ENCODE measurements at regions not wholly inside any gene's neighbourhood (a gene's known extent, or its start where the extent isn't known, plus 50 kb on each side); places are given as distances from the start of the nearest gene placed in this dataset.

DNA sequence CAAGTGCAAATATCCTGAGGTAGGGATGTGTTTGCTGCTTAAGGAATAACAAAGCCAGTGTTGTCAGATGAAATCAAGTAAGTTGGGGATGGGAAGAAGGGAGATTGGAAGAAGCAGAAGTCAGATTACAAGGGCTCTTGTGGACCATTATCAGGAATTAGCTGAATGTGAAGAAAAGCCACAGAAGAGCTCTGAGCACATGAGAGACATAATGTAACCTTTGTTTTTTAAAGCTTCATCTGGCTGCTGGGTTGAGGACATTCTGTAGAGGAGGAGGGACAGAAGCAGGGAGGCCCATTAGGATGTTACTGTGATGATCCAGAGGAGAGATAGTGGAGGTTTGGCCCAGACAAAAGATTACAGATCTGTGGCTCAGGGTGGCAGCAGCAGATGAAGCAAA lies 111.7 kb downstream of the DUSP10 start:
- DNase-seq (ENCODE audit: low read depth, low spot score) = no peak

DNA sequence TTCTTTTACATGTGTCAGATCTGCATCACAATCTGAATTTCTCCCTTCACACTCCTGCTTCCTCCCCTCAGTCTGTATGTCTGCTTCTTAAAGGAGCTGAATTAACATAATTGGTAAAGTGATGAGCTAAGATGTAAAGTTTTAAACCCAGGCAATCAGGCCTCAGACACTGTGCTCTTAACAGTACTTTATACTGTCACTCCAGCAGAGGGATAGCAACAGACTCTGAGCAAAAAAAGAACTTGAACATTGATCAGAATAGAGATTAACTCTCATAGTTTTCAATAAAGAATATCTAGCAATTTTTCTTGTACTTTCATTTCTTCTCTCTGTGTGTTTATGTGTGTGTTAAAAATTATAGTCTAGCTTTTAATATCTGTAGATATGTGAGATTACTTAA lies 110.3 kb downstream of the DUSP10 start:
- DNase-seq (ENCODE audit: low read depth, low spot score) = no peak

DNA sequence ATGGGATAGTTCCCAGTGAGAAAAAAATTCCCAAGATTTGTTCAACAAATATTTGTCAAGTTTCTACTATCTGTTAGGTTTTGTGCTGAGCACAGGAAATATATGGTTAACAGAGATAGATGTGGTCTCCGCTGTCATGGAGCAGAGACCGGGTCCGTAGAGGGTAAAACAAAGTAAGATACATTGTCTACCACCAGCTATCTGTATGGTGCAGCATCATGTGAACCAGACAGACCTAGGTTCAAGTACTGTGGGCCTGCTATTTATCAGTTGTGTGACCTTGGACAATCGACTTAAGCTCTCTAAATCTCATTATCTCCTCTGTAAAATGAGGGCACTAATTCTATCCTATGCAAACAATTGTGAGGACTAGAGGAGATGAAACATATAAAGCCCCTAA lies 109.8 kb downstream of the DUSP10 start:
- no peak for DNase-seq (ENCODE audit: low read depth, low spot score)

DNA sequence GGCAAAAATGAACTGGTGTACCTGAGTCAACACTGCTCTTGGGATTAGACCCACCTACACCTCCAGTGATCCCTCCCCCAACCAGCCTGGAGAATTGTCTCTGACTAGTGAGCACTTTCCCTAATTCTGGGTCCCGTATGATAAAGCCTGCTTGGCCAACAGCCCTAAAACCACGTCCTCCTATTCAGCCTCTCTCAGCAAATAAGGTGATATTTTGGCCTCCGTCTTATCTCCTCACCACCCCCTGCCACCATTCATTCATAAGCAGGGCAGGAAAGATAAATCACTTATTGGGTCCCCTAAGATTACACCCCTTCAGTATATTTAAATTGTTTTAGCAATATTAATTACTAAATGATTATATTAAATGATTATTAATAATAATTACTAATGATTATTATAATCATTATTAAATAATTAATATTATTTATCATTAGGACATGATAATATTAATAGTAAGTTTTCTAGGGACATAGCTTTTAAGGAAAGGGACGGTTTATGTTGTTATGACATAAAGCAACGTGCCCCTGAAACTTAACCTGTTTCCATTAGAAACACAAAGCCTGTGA lies 108.0 kb downstream of the DUSP10 start:
- DNase-seq (ENCODE audit: low read depth, low spot score) = no peak

DNA sequence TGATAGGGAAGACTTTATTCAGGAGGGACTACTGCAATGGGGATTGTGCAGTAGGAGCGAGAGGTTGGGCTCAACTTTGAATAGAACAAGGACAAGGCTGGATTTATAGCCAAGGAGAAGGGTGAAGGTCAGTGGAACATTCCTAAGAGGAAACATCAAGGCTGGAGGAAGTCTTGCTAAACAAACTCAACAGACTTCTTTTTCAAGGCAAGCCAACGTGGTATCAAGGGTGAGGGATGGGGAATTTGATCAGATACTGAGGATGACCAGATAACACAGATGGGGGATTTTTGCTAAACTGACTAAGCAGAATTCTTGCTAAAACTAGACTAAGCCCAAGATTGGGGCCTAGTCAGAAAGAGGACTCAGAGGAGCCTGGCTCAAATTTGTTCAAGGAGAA lies 107.3 kb downstream of the DUSP10 start:
- DNase-seq (ENCODE audit: low read depth, low spot score) = no peak

DNA sequence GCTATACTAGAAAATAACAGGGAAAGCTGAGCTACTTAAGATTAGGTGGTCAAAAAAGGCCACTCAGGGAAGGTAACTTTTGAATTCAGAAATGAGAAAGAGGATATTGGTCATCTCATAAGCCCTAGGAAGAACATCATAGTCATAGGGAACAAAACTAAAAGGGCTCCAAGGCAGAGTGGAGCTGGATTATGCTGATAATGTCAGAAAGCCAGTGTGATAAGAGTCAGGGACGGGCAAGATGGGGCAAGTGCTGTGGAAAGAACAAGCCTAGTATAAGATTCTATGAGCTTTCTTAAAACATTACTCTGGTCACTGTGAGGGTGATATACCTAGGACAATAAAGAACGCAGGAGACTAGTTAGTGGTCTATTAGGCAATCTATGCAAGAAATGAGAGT lies 106.6 kb downstream of the DUSP10 start:
- DNase-seq (ENCODE audit: low read depth, low spot score) = no peak

DNA sequence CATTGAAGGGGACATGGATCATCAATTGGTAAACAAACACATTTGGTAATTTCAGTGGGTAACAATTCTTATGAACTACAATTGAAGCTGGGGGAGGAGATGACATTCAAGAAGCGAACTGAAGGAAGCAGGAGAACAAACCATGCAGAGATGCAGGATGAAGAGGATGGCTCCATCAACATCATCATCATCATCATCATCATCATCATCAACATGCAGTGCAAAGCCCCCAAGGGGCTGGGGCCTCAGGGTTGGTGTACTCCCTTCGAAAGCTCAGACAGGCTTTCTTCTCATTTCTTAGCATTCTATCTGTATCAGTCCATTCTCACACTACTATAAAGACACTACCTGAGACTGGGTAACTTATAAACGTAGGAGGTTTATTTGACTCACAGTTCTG lies 105.8 kb downstream of the DUSP10 start:
- DNase-seq (ENCODE audit: low read depth, low spot score) = no peak

DNA sequence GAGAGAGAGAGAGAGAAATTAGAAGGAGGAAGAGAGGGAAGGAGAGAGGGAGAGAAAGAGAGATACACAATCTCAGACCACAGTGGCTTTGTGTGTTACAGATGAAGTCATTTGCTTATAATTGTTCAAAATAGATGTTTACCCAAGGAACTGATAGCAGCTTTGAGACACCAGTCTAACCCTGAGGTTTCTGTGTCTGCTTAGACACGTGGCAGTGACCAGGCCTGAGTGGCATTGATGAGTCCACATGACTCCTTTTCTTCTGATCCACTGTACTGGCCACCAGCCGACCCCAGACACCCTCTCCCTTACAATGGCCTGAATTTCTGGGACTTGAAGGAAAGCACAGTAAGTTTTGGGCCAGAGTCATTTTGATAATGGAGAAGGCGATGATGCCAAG lies 104.9 kb downstream of the DUSP10 start:
- DNase-seq (ENCODE audit: low read depth, low spot score) = no peak

DNA sequence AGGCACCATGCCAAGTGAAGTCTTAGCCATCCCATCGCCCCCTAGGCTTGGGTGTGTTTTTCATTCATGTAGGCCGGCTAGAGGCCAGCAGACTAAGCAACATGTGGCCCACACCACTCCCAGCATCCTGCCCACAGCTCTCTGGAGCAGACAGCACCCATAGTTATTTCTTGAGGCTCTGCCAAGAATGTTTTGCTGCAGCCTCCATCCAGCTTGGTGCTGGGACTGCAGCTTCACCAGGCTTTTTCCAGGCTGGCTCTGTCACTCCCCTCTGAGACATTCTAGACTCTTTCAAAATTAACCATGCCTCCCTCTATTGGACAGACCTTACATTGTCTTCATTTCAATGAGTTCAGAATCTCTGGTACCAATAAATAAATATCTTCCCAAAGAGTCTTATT lies 104.2 kb downstream of the DUSP10 start:
- DNase-seq (ENCODE audit: low read depth, low spot score) = no peak

DNA sequence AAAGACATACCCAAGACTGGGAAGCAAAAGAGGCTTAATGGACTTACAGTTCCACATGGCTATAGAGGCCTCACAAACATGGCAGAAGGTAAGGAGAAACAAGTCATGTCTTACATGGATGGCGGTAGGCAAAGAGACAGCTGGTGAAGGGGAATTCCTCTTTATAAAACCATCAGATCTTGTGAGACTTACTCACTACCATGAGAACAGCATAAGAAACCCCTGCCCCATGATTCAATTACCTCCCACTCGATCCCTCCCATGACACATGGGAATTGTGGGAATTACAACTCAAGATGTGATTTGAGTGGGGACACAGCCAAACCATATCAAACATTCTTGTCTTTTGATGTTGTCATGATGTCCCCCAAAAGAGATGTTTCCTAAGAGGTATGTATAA lies 103.3 kb downstream of the DUSP10 start:
- no peak for DNase-seq (ENCODE audit: low read depth, low spot score)

DNA sequence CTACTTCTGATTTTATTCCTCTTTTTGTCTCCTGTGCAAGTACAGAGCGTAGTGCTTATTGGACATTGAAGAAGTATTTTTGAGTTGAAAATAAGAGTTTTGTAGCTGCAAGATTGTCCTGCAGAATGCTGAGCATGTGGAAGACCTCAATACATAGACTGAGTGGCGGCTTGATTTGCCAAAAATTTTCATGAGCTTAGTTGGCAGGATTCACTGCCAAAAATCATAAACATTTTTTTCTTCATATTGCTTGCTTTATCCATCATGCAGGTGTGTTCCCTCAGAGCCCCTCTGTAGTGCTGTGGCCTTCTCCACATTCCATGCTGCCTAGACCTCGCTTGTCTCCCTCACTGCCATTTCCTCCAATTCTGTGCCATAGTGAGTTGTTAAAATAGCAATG lies 100.1 kb downstream of the DUSP10 start:
- DNase-seq (ENCODE audit: low read depth, low spot score) = no peak

DNA sequence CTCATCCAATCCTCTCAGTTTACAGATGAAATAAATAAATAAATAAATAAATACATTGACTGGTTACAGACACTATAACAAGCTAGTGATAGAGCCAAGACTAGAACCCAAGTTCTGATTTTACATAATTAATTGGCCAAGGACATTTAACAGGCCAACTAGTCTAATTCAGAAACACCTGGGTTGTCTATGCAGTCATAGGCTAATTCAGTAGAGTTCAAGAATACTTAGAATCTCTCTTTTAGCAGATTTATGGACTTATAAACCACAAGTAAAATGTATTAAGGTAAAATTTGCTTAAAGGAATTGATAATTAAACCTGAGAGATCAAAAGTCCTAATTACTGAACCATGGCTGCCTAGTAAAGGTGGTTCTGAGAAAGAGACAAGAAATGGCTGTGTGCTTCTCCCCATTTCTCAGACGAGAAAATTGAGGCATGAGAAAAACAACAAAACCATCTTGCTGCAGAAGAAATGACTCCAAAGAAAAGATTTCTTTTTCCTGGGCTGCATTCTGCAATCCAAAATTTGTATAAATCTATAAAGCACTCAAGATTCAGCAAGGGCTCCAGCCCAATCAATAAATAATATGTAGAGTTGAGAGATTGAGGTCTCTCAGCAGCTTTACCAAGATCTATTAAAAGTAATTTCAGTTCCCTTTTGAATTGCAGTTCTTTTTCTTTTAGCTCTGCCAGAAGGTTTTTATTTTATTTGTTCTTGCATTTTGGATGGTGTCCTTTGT lies 98.3 kb downstream of the DUSP10 start:
- no peak for DNase-seq (ENCODE audit: low read depth, low spot score)

DNA sequence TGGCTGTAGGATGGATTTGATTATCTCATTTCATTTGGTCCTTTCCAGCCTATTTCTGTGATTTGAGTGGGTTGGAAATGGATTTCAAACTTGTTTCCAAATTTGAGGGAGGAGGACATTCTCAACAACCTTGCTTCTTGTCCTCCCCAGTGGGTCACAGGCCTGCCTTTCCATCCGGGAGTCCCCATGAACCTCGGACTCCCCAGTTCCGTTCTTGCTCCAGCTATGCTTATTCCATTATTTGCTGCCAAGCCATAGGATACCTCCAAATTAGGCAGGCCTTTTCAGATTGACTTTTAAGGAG lies 97.8 kb downstream of the DUSP10 start:
- DNase-seq (ENCODE audit: low read depth, low spot score) = no peak

DNA sequence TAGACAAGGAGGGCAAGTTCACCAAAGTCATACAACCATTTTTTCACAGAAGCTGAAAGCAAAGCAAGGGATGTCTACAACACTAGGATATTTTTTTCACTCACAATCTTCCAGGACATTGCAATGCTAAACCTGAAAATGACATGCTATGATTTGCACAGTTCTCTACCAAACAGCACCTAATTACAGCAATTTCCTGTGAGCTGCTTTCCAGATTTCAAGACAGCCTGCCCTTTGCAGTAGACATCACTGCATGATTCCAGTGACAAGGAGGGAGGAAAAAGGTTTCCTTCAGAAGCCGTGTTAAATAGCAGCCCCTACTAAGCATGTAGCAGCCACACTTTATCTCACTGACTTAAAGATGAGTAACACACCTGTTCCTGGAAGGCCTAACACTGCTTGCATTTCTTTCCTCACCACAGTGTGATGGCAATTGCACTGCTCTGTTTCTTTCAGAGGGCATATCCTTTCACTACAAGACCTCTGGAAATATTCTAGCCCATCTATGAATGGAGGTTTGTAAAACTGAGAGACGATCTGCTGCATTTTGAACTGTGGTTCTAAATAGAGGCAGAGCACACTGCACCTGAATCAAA lies 97.1 kb downstream of the DUSP10 start:
- DNase-seq (ENCODE audit: low read depth, low spot score) = no peak

DNA sequence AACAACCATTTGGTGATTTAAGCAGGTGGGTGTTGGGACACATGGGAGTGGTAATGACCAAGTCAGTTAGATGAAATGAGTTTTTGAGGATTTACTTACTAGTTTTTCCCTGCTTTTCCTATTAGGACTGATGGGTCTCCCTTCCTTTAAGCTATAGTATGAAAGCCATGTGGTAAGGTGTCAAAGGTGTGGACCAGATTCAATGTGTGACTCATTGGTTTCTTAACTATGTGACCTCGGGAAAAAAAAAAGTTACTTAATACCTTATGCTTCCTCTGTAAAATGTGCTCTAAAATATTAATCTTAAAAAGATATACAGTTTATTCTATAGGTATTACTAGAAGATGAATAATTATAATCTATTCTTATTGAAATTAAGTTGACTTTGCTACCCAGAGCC lies 93.7 kb downstream of the DUSP10 start:
- no peak for DNase-seq (ENCODE audit: low read depth, low spot score)

Measured in iPS DF 19.7 (cell line).